GM12872 (cell line): ENCODE measurements at regions not wholly inside any gene's neighbourhood (a gene's known extent, or its start where the extent isn't known, plus 50 kb on each side); places are given as distances from the start of the nearest gene placed in this dataset.

Experiments
- TF ChIP-seq, protein P1 (sequence below): IDR thresholded peaks from 3 replicates; pipeline ENCODE4 v1.5.1; 2011; ENCODE audit warnings: low read depth, mild to moderate bottlenecking, low read length, moderate library complexity; ENCODE audit not compliant: insufficient read depth

DNA sequence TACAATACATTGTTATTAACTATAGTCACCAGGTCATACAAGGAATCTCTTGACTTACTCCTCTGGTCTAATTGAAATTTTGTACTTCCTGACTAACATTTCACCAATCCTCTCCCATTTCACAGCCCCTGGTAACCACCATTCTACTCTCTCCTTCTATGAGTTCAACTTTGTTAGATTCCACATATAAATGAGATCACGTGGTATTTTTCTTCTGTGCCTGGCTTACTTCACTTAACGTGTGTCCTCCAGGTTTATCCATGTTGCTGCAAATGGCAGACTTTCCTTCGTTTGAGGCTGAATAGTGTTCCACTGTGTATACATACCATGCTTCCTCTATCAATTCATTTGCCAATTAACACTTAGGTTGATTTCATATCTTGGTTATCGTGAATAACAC lies 128.5 kb downstream of the CHD9NB start:
- TF ChIP-seq, protein P1, sequence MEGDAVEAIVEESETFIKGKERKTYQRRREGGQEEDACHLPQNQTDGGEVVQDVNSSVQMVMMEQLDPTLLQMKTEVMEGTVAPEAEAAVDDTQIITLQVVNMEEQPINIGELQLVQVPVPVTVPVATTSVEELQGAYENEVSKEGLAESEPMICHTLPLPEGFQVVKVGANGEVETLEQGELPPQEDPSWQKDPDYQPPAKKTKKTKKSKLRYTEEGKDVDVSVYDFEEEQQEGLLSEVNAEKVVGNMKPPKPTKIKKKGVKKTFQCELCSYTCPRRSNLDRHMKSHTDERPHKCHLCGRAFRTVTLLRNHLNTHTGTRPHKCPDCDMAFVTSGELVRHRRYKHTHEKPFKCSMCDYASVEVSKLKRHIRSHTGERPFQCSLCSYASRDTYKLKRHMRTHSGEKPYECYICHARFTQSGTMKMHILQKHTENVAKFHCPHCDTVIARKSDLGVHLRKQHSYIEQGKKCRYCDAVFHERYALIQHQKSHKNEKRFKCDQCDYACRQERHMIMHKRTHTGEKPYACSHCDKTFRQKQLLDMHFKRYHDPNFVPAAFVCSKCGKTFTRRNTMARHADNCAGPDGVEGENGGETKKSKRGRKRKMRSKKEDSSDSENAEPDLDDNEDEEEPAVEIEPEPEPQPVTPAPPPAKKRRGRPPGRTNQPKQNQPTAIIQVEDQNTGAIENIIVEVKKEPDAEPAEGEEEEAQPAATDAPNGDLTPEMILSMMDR: no peak

DNA sequence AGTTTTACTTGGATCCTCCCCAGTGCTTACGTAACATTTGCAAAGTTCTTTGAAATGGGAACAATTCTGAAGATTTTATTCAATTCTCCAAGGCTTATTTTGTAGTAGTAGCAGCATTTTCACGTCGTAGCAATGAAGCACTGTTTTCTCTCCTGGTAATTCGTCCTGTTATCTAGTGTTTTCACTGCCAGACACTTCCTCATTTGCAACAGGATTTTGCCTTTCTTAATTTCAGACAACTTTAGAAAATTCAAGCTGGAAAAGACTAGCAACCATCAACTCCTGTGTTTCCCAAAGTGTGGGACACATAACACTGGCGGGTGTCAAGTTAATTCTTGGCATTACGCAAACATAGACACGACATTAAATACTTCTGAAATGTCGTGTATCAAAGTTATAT lies 131.6 kb downstream of the CHD9NB start:
- TF ChIP-seq, protein P1: no peak

GRCh38 chr16:52920331-52920730 lies 132.4 kb downstream of the CHD9NB start:
- TF ChIP-seq, protein P1: no peak

GRCh38 chr16:52914428-52914827 lies 138.3 kb downstream of the CHD9NB start:
- TF ChIP-seq, protein P1: no peak

DNA sequence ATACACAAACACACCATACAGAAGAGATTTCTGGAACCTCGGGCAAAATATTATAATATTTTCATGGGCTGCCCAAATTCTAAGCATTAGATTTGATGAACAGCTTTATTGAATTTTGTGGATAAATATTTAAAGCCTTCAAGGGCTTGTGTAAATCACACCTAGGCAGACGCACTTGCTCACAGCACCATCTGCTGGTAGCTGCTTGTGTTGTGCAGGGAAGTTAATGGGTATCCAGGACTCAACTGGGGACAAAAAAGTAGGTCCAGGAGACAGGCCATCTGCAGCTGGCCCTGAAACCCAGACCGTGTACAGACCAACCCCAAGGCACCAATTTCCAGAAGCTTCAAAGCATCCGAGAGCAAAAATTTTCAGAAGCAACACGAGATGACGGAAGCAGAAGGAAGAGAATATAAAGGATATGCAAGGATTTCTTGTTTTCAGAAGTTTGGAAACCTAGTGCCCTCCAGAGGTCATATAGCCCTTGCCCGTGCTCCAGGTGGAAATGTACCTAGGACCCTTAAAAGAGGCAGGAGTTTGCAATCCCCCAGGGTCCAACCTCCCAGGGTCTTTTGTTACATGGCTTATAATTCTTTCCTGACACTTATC lies 140.0 kb downstream of the CHD9NB start:
- TF ChIP-seq, protein P1: peak; percentile 84

DNA sequence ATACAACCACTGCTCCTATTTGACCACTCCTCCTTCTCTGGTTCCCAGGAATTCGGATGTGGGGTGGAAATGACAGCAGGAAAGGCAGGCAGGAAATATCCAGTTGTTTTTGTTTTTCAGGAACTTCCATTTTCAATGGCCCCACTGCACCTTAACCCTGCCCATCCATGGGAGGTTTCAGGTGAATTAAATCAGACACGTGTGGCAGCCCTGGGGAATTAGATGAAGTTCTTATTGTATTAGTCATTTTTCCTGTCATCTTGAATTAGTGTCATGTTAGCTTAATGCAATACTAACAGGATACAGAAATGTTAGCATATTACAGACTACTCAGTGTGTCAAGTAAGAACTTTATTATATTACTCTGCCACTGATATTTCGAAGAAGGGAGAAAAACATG lies 146.4 kb downstream of the CHD9NB start:
- TF ChIP-seq, protein P1: no peak

GRCh38 chr16:52896478-52897164 lies 156.1 kb downstream of the CHD9NB start:
- TF ChIP-seq, protein P1: no peak
